ENCODE measurements at regions not wholly inside any gene's neighbourhood (a gene's known extent, or its start where the extent isn't known, plus 50 kb on each side); places are given as distances from the start of the nearest gene placed in this dataset.

- Histone ChIP-seq H3K9me3 (no peaks in the 10 kb centered on the region), H3K27me3 (no peaks in the 10 kb centered on the region), H3K36me3 (no peaks in the 10 kb centered on the region), H3K4me1 (no peaks in the 10 kb centered on the region), H3K27ac (replicated peaks in 1 of 4) (no peak overlapping the region), H3K4me3 (no peak overlapping the region)
- WGBS, result 84% methylated on average over 6 of the region's 6 CpGs
- intact Hi-C loops (cut with DNase I), result no loop called here
- TF ChIP-seq CTCF (IDR thresholded peaks at IDR 0.05) (no peak), EP300 (IDR thresholded peaks at IDR 0.05) (no peak), POLR2A (IDR thresholded peaks at IDR 0.05; ENCODE audit: low read depth) (no peak), POLR2AphosphoS5 (IDR thresholded peaks at IDR 0.05) (no peak)
- DNase-seq (ENCODE audit: extremely low spot score), result no peak
These were observed 396.0 kb downstream of the PDGFC start for GRCh38 chr4:156575430-156576073.

GRCh38 chr4:156571146-156571545 is 400.5 kb downstream of the PDGFC start:
- H3K27ac ChIP-seq (replicated peaks in 1 of 4), result no peak overlapping the region

GRCh38 chr4:156569535-156569934 is 402.1 kb downstream of the PDGFC start:
- WGBS, result 80% methylated on average over 2 of the region's 2 CpGs
- no peak for DNase-seq (ENCODE audit: extremely low spot score)
- no peaks in the 10 kb centered on the region for H3K9me3 ChIP-seq
- H3K4me1 ChIP-seq, result no peaks in the 10 kb centered on the region
- H3K36me3 ChIP-seq, result no peaks in the 10 kb centered on the region
- H3K27ac ChIP-seq (replicated peaks in 1 of 4), result no peak overlapping the region
- TF ChIP-seq POLR2A (IDR thresholded peaks at IDR 0.05; ENCODE audit: low read depth) (no peak), POLR2AphosphoS5 (IDR thresholded peaks at IDR 0.05) (no peak)
- intact Hi-C loops (cut with DNase I), result no loop called here
- H3K4me3 ChIP-seq, result no peak overlapping the region
- no peaks in the 10 kb centered on the region for H3K27me3 ChIP-seq

More at GRCh38 chr4:156571146-156571545, 400.5 kb downstream of the PDGFC start:
- Histone ChIP-seq H3K4me1 (no peaks in the 10 kb centered on the region), H3K27me3 (no peaks in the 10 kb centered on the region), H3K36me3 (no peaks in the 10 kb centered on the region), H3K9me3 (no peaks in the 10 kb centered on the region), H3K4me3 (no peak overlapping the region)
- intact Hi-C loops (cut with DNase I), result no loop called here
- whole genome bisulfite sequencing, result 67% methylated on average over 5 of the region's 5 CpGs
- no peak for TF ChIP-seq POLR2A (IDR thresholded peaks at IDR 0.05; ENCODE audit: low read depth)
- no peak for DNase-seq (ENCODE audit: extremely low spot score)

GRCh38 chr4:156568484-156568883 is 403.1 kb downstream of the PDGFC start:
- 43% methylated on average over 2 of the region's 2 CpGs for WGBS
- TF ChIP-seq CTCF (IDR thresholded peaks at IDR 0.05) (no peak), EP300 (IDR thresholded peaks at IDR 0.05) (no peak), POLR2A (IDR thresholded peaks at IDR 0.05; ENCODE audit: low read depth) (no peak), POLR2AphosphoS5 (IDR thresholded peaks at IDR 0.05) (no peak)
- intact Hi-C loops (cut with DNase I), result no loop called here

GRCh38 chr4:156568041-156568440 is 403.6 kb downstream of the PDGFC start:
- 78% methylated on average over 4 of the region's 4 CpGs for WGBS
- intact Hi-C loops (cut with DNase I), result no loop called here

More at GRCh38 chr4:156568484-156568883, 403.1 kb downstream of the PDGFC start:
- Histone ChIP-seq H3K4me1 (no peaks in the 10 kb centered on the region), H3K9me3 (no peaks in the 10 kb centered on the region), H3K4me3 (no peak overlapping the region), H3K27me3 (no peaks in the 10 kb centered on the region), H3K36me3 (no peaks in the 10 kb centered on the region), H3K27ac (replicated peaks in 1 of 4) (no peak overlapping the region)
- DNase-seq (ENCODE audit: extremely low spot score), result no peak

More at GRCh38 chr4:156568041-156568440, 403.6 kb downstream of the PDGFC start:
- no peaks in the 10 kb centered on the region for H3K36me3 ChIP-seq
- H3K27me3 ChIP-seq, result no peaks in the 10 kb centered on the region
- no peak overlapping the region for H3K4me3 ChIP-seq
- TF ChIP-seq CTCF (IDR thresholded peaks at IDR 0.05), result no peak
- TF ChIP-seq POLR2AphosphoS5 (IDR thresholded peaks at IDR 0.05), result no peak
- no peak for TF ChIP-seq POLR2A (IDR thresholded peaks at IDR 0.05; ENCODE audit: low read depth)
- no peak for TF ChIP-seq EP300 (IDR thresholded peaks at IDR 0.05)
- H3K27ac ChIP-seq (replicated peaks in 1 of 4), result no peak overlapping the region
- no peaks in the 10 kb centered on the region for H3K9me3 ChIP-seq
- no peaks in the 10 kb centered on the region for H3K4me1 ChIP-seq
- no peak for DNase-seq (ENCODE audit: extremely low spot score)

Data from esophagus muscularis mucosa (tissue), 4 donors.